UCSD-AML1 (cell line): ENCODE measurements at regions not wholly inside any gene's neighbourhood (a gene's known extent, or its start where the extent isn't known, plus 50 kb on each side); places are given as distances from the start of the nearest gene placed in this dataset.

Source experiments
- DNase-seq: peaks from one replicate; lab custom pipeline; 2025; ENCODE audit not compliant: unreplicated experiment; lab: John Stamatoyannopoulos, UW

- DNase-seq = no peak
Observed at GRCh38 chr6:67292169-67292568, 1342.9 kb upstream of the ADGRB3 start.

DNA sequence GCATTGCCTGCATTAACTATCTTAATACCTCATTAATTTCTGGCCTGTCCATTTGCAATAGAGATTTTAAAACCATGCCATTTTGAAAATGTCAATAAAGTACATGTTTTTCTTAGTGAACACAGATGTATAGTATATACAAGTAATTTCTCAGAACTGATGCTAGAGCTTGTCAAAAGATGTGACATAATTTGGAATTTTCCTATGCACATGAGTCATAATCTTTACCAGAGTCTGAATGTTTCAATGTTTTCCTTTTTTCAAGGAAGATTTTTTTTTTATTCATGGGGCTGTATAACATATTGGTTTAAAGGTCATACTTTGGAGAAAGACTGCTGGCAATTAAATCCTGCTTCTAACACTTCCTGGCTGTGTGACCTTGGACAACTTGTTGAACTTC is 1347.5 kb upstream of the ADGRB3 start:
- DNase-seq = no peak

DNA sequence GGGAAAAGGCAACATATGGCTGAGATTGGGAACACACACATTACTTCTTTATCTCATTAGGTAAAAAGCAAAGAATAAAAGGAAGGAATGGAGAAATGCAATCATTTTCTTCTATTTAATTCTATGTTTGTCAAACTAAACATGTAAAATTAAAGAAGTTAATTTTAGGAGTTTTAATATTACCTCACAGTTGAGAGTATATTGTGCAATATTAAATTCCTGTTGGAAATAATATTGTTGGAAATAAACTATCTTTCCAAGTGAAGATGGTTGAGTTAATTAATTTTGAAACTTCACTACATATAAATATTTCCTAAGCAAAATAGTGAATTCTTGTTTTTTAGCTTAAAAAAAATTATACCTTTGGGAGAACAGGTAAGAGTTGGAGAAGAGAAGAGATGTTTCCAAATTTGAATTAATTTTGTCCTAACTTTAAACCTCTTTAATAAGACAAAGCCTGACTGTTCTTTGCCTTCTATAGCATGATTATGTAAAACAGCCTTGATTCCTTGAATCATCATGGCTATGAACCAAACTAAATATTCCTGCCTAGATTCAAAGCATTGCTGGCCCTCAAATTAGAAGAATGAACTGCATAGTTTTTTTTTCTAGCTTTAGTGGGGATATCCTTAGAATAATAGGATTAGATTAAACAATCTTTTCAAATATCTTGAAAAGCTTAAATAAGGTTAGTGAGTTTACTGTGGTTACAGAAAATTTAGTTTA is 1349.1 kb upstream of the ADGRB3 start:
- no peak for DNase-seq

DNA sequence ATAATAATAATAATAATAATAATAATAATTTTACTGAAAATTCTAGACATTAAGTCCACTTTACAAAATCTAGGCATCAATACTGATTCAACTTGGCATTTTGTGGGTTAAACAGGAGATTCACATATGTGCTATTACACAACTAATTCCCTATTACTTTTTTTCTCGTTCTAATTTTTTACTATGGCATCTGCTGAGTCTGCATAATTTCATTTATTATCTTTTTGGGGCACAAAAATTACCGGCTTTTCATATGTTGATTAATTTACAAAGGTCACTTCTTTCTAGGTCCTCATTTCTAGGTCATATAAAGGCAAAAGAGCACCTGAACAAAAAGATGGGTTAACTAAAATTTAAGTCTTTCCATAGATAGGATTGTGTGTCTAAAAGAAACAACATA is 1357.8 kb upstream of the ADGRB3 start:
- DNase-seq = no peak

DNA sequence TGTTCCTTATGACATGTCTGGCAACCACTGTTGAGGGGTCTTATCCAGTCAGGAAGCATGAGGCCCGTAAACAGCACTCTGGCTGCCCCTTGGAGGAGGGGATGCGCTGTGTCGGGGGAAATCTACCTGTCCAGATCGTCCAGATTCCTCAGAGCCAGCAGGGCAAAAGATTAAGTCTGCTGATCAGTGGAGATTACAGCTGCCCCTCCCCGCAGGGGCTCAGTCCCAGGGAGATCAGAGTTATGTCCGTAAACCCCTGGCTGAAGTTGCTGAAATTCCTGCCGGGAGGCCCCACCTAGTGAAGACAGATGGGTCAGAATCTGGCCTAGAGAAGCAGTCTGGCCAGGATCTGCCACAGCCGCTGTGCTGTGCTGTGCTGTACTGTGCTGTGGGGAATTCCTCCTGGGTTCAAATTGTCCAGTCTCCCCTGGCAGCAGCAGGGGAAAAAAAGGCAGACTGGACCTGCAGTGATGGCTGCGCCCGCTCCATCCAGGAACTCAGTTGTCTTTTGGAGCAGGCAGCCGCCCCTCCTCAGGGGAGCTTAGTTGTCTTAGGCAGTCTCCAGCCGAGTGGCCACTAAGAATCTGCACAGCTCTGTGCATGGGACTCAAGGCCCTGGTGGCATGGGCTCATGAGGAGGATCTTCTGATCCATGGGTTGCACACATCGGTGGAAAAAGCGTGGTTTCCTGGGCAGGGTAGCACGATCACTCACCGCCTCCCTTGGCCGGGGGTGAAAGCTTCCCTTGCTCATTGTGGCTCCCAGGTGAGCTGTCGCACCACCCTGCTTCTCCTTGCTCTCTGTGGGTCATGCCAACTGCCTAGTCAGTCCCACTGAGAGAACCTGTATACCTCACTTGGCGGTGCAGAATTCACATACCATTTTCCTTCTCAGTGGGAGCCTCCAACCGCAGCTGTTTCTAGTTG is 1368.8 kb upstream of the ADGRB3 start:
- no peak for DNase-seq

GRCh38 chr6:67252663-67253062 is 1382.4 kb upstream of the ADGRB3 start:
- DNase-seq = peak; percentile 7

DNA sequence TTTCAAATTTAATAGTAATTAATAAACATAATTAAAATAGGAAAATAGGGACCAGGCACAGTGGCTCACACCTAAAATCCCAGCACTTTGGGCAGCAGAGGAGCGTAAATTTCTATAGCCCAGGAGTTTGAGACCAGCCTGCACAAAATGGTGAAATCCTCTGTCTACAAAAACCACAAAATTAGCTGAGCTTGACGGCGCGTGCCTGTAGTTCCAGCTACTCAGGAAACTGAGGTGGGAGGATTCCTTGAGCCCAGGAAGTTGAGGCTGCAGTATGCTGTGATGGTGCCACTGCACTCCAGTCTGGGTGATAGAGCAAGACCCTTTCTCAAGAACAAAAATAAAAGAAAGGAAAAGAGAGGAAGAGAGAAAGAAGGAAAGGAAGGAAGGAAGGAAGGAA is 1387.0 kb upstream of the ADGRB3 start:
- DNase-seq = peak; percentile 36

DNA sequence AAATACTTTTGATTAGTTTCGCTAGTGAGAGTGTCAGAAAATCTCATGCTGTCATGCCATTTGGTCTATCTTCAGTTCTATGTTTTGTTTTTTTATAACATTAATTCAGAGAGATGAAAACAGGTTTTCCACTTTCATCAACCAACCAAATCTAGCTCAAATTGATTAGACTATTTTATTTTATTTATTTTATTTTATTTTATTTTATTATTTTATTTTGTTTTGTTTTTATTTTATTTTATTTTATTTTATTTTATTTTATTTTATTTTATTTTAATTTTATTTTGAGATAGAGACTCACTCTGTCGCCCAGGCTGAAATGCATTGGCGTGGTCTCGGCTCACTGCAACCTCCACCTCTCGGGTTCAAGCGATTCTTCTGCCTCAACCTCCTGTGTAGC is 1391.0 kb upstream of the ADGRB3 start:
- DNase-seq = no peak

DNA sequence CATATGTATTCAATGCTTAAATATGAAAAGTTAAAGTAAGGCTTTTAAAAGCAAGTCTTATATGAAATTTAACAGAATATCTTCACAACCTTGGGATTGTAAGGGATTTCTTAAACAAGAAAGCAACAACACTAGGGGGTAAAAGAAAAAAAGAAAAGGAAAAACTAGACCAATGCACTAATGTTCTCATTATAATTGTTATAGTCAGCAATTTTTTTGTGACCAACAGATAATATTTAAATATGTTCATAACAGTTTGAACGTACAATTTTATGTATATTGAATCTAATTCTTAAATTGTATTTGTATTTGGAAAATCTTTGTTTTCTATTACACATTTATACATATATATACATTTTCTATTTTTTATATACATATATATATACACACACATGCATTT is 1397.8 kb upstream of the ADGRB3 start:
- no peak for DNase-seq

- peak; percentile 3 for DNase-seq
Observed at GRCh38 chr6:67231092-67231491, 1404.0 kb upstream of the ADGRB3 start.

GRCh38 chr6:67224989-67225388 is 1410.1 kb upstream of the ADGRB3 start:
- DNase-seq = no peak

GRCh38 chr6:67221226-67221625 is 1413.9 kb upstream of the ADGRB3 start:
- DNase-seq = no peak

- no peak for DNase-seq
Observed at GRCh38 chr6:67219346-67219745, 1415.7 kb upstream of the ADGRB3 start.

DNA sequence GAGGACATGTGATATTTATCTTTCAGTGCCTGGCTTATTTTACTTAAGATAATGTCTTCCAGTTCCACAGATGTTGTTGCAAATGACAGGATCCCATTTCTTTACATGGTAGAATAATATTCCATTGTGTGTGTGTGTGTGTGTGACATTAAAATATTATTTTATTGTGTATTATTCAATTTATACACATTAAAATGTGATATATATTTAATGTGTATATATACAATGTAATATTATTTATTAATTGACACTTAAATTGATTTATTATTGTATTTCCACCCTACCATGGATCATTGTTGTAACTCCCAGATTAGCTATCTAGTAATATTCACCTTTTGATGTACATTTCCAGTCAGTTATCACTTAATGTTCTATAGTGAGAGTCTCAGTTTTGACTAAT is 1422.5 kb upstream of the ADGRB3 start:
- no peak for DNase-seq

- no peak for DNase-seq
Observed at GRCh38 chr6:67210450-67210849, 1424.6 kb upstream of the ADGRB3 start.

DNA sequence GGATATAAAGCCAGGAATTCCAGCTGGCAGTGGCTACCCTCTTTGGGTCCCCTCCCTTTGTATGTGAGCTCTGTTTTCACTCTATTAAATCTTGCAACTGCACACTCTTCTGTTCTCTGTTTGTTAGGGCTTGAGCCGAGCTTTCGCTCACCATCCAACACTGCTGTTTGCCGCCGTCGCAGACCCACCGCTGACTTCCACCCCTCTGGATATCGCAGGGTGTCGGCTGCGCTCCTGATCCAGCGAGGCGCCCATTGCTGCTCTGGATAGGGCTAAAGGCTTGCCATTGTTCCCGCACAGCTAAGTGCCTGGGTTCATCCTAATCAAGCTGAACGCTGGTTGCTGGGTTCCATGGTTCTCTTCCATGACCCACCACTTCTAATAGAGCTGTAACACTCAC is 1433.5 kb upstream of the ADGRB3 start:
- no peak for DNase-seq

- DNase-seq = no peak
Observed at GRCh38 chr6:67200626-67201403, 1434.3 kb upstream of the ADGRB3 start.

- DNase-seq = no peak
Observed at GRCh38 chr6:67199425-67199824, 1435.7 kb upstream of the ADGRB3 start.

GRCh38 chr6:67190733-67191132 is 1444.3 kb upstream of the ADGRB3 start:
- DNase-seq = no peak

DNA sequence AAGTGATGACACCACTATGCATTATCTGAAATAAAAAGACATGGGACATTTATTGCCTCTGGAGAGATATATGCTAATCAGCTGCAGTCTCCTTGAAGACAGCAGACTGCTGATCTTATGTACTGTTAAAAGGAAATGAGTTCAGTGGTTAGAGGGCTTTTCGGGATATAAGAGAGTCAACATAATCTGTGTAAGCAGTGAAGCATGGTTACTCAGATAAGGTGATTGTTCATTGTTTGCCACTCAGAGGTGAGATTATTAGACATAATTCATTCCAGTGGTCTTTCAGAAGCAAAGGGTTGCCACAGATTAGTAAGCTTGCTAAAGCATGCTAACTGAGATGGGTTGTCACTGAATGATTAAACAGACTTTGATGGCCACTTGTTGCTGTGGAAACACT is 1450.7 kb upstream of the ADGRB3 start:
- no peak for DNase-seq

GRCh38 chr6:67175101-67175500 is 1460.0 kb upstream of the ADGRB3 start:
- no peak for DNase-seq

- no peak for DNase-seq
Observed at GRCh38 chr6:67165606-67166005, 1458.6 kb upstream of the EYS start.
